ENCODE measurements at regions not wholly inside any gene's neighbourhood (a gene's known extent, or its start where the extent isn't known, plus 50 kb on each side); places are given as distances from the start of the nearest gene placed in this dataset.

GRCh38 chr5:10155897-10156667 lies 93.6 kb downstream of the ATPSCKMT start:
- no peak overlapping the region for H3K4me3 ChIP-seq (ENCODE audit: extremely low read depth in 1 of 4, insufficient read depth in 2 of 4, low read depth in 3 of 4, low read length in 4 of 4)
- no peak overlapping the region for H3K23ac ChIP-seq (ENCODE audit: insufficient read length)
- H2BK15ac ChIP-seq (ENCODE audit: low read length): 0 out of 2 replicates have a peak overlapping the region, but pooled peaks have one; percentile 47
- no peak overlapping the region for H2BK120ac ChIP-seq (replicated peaks; ENCODE audit: low read depth, low read length)
- H3K4me1 ChIP-seq (replicated peaks in 1 of 4; ENCODE audit: control insufficient read depth in 3 of 4, insufficient read depth in 4 of 4, low read length in 3 of 4): peaks cover 3 to 9% (median 8%) of the 10 kb centered on the region in 4 experiments
- H3K36me3 ChIP-seq (ENCODE audit: control insufficient read depth in 2 of 4, insufficient read depth in 4 of 4, low read length in 3 of 4): no peaks in the 10 kb centered on the region
- no peak overlapping the region; a peak in 1 of 4 replicates for H3K4me2 ChIP-seq (ENCODE audit: insufficient read depth in 1 of 2, low read depth in 2 of 2, low read length in 2 of 2)
- POLR2A ChIA-PET (ENCODE audit: partially characterized antibody): interaction anchor here (0.7 kb wide), 1 partner anchor 152 kb away, joined by 3 read pairs; the partner anchor contains the start of gene CMBL
- H3K14ac ChIP-seq (ENCODE audit: insufficient read length): no peak overlapping the region
- H4K8ac ChIP-seq (ENCODE audit: extremely low read depth, insufficient read depth, low read length): no peak overlapping the region
- H3K27me3 ChIP-seq (replicated peaks in 1 of 4; ENCODE audit: control insufficient read depth in 3 of 4, extremely low read depth in 1 of 4, insufficient read depth in 3 of 4, low read length in 3 of 4): no peaks in the 10 kb centered on the region
- CTCF ChIA-PET (ENCODE audit: partially characterized antibody): no interaction called here
- FAIRE-seq (no peak), DNase-seq (ENCODE audit: low read depth in 1 of 2, low spot score in 2 of 2) (no peak)
- H3K79me1 ChIP-seq (ENCODE audit: low read depth, low read length): no peaks in the 10 kb centered on the region
- H4K5ac ChIP-seq (ENCODE audit: insufficient read length, low read depth, low read length): no peak overlapping the region
- H3K9ac ChIP-seq (replicated peaks in 1 of 4; ENCODE audit: extremely low read depth in 1 of 4, low read depth in 3 of 4, low read length in 3 of 4): no peak overlapping the region
- H2BK5ac ChIP-seq (ENCODE audit: low read depth, low read length): no peak overlapping the region
- no peak overlapping the region for H3K56ac ChIP-seq (replicated peaks; ENCODE audit: insufficient read length, low read depth, low read length)
- no peaks in the 10 kb centered on the region for H3K23me2 ChIP-seq (ENCODE audit: low read depth, low read length)
- H3K9me3 ChIP-seq (ENCODE audit: insufficient read depth in 2 of 2, low read depth in 1 of 2, low read length in 1 of 2): no peaks in the 10 kb centered on the region
- no peak overlapping the region for H2BK12ac ChIP-seq (ENCODE audit: low read depth, low read length)
- H4K91ac ChIP-seq (replicated peaks; ENCODE audit: insufficient read length, low read length): no peak overlapping the region
- no peak overlapping the region for H3K4ac ChIP-seq (replicated peaks; ENCODE audit: insufficient read length, low read depth, low read length)
- peak overlapping the region; percentile 28; the same call in 1 of the 2 replicates for H2BK20ac ChIP-seq (ENCODE audit: low read length)
- no peak overlapping the region for H3K18ac ChIP-seq (ENCODE audit: extremely low read depth, low read length)
- 84% methylated on average over 3 of the region's 3 CpGs; no CpG with 5 or more reads in 1 of the 2 experiments for WGBS, 2 experiments (ENCODE audit: extremely low coverage in 1 of 2, insufficient coverage in 1 of 2, insufficient read length in 1 of 2, insufficient replicate concordance in 2 of 2, low coverage in 1 of 2, low lambda C conversion rate in 2 of 2, missing lambda C conversion rate in 1 of 2)
- H2AK5ac ChIP-seq (ENCODE audit: low read depth, low read length): no peak overlapping the region
- no peaks in the 10 kb centered on the region for H3K79me2 ChIP-seq (ENCODE audit: control insufficient read depth in 1 of 2, insufficient read depth in 2 of 2, low read length in 2 of 2)
- H3K27ac ChIP-seq (ENCODE audit: low read depth, low read length): no peak overlapping the region
- no peak overlapping the region for H2AFZ ChIP-seq (ENCODE audit: low read length)
- H4K20me1 ChIP-seq (replicated peaks in 1 of 2; ENCODE audit: control insufficient read depth in 1 of 2, insufficient read depth in 2 of 2, low read length in 2 of 2): no peaks in the 10 kb centered on the region
- TF ChIP-seq SP4 (IDR thresholded peaks at IDR 0.05; ENCODE audit: low read length): no peak
